GM23338 (cell line): ENCODE measurements at regions not wholly inside any gene's neighbourhood (a gene's known extent, or its start where the extent isn't known, plus 50 kb on each side); places are given as distances from the start of the nearest gene placed in this dataset.

Source experiments
- ATAC-seq: fragments of 200-7000 bp; cut with Tn5 transposase; 3 replicates; pipeline ENCODE4 v1.9.1; 2020
- DNase-seq: peaks from one replicate; pipeline ENCODE4 v3.0.0-alpha.2; 2015; ENCODE audit warnings: low spot score
- H2AFZ ChIP-seq: fragments of 200-600 bp; sonication (generic); 2 replicates; pipeline ENCODE4 v1.8.0; 2016; ENCODE audit warnings: antibody characterized with exemption, mild to moderate bottlenecking, moderate library complexity
- H3F3A ChIP-seq: fragments of 200-600 bp; sonication (generic); replicated peaks from 2 replicates; pipeline ENCODE4 v1.8.0; 2017; ENCODE audit warnings: antibody characterized with exemption, mixed run types, low read depth
- H3K27ac ChIP-seq: fragments of 200-600 bp; sonication (generic); 2 replicates; pipeline ENCODE4 v1.6.1; 2016; ENCODE audit warnings: low read depth
- H3K27me3 ChIP-seq: fragments of 200-600 bp; sonication (generic); 2 replicates; pipeline ENCODE4 v1.8.0; 2016; ENCODE audit warnings: mild to moderate bottlenecking, mixed run types, moderate library complexity; ENCODE audit not compliant: insufficient read depth
- H3K36me3 ChIP-seq: fragments of 200-600 bp; sonication (generic); 2 replicates; pipeline ENCODE4 v1.8.0; 2016; ENCODE audit warnings: mild to moderate bottlenecking; ENCODE audit not compliant: insufficient read depth
- H3K4me1 ChIP-seq: fragments of 200-600 bp; sonication (generic); 2 replicates; pipeline ENCODE4 v1.8.0; 2016; ENCODE audit warnings: mild to moderate bottlenecking, moderate library complexity; ENCODE audit not compliant: insufficient read depth
- H3K4me2 ChIP-seq: fragments of 200-600 bp; sonication (generic); 2 replicates; pipeline ENCODE4 v1.7.1; 2017; ENCODE audit warnings: mixed run types
- H3K4me3 ChIP-seq: fragments of 200-600 bp; sonication (generic); 2 replicates; pipeline ENCODE4 v1.6.1; 2016; ENCODE audit warnings: mixed run types
- H3K79me2 ChIP-seq: fragments of 200-600 bp; sonication (generic); replicated peaks from 2 replicates; pipeline ENCODE4 v1.8.0; 2017; ENCODE audit warnings: mild to moderate bottlenecking; ENCODE audit not compliant: insufficient read depth
- H3K9me2 ChIP-seq: fragments of 200-600 bp; sonication (generic); 2 replicates; pipeline ENCODE4 v1.8.0; 2017; ENCODE audit not compliant: insufficient read depth
- H4K20me1 ChIP-seq: fragments of 200-600 bp; sonication (generic); replicated peaks from 2 replicates; pipeline ENCODE4 v1.8.0; 2017; ENCODE audit warnings: mild to moderate bottlenecking; ENCODE audit not compliant: insufficient read depth
- H3K27ac Mint-ChIP-seq: 2 replicates; pipeline ENCODE4 v1.8.0; 2020; ENCODE audit warnings: inconsistent platforms, mild to moderate bottlenecking, moderate library complexity, mixed read lengths
- H3K27me3 Mint-ChIP-seq: 3 replicates; pipeline ENCODE4 v1.8.0; 2022; ENCODE audit warnings: low read depth, mild to moderate bottlenecking, moderate library complexity, mixed read lengths, inconsistent platforms; ENCODE audit not compliant: insufficient read depth, poor library complexity
- H3K36me3 Mint-ChIP-seq: 3 replicates; pipeline ENCODE4 v1.8.0; 2021; ENCODE audit warnings: low read depth, mild to moderate bottlenecking, inconsistent platforms, moderate library complexity, mixed read lengths
- H3K4me1 Mint-ChIP-seq: 3 replicates; pipeline ENCODE4 v1.8.0; 2020; ENCODE audit warnings: mild to moderate bottlenecking, inconsistent platforms, mixed read lengths
- H3K4me3 Mint-ChIP-seq: 3 replicates; pipeline ENCODE4 v1.8.0; 2021; ENCODE audit warnings: moderate library complexity, mild to moderate bottlenecking, inconsistent platforms, mixed read lengths
- H3K9me3 Mint-ChIP-seq: 3 replicates; pipeline ENCODE4 v1.8.0; 2020; ENCODE audit warnings: moderate library complexity, mild to moderate bottlenecking, inconsistent platforms, mixed read lengths
- EZH2 ChIP-seq: fragments of 200-600 bp; sonication (generic); IDR thresholded peaks from one replicate; pipeline ENCODE4 v1.8.0; 2017; ENCODE audit warnings: antibody characterized with exemption, mild to moderate bottlenecking, low read depth; ENCODE audit not compliant: unreplicated experiment
- NANOG ChIP-seq: IDR thresholded peaks from 2 replicates; pipeline ENCODE4 v1.6.1; 2016; ENCODE audit warnings: antibody characterized with exemption, borderline replicate concordance
- POLR2AphosphoS5 ChIP-seq: IDR thresholded peaks from 2 replicates; pipeline ENCODE4 v1.6.1; 2016; ENCODE audit warnings: antibody characterized with exemption, low read depth
- STAT1 ChIP-seq: IDR thresholded peaks from one replicate; pipeline ENCODE4 v1.6.1; 2016; ENCODE audit warnings: antibody characterized with exemption; ENCODE audit not compliant: unreplicated experiment
- ZNF114 ChIP-seq: fragments of 250-450 bp; sonication (Bioruptor Pico); IDR thresholded peaks from 2 replicates; pipeline ENCODE4 v1.5.0; 2020; ENCODE audit warnings: mild to moderate bottlenecking, moderate library complexity
- TF ChIP-seq, protein P1 (sequence below): fragments of 250-450 bp; sonication (Bioruptor Pico); IDR thresholded peaks from 2 replicates; pipeline ENCODE4 v1.5.0; 2020; ENCODE audit warnings: mild to moderate bottlenecking, moderate library complexity

DNA sequence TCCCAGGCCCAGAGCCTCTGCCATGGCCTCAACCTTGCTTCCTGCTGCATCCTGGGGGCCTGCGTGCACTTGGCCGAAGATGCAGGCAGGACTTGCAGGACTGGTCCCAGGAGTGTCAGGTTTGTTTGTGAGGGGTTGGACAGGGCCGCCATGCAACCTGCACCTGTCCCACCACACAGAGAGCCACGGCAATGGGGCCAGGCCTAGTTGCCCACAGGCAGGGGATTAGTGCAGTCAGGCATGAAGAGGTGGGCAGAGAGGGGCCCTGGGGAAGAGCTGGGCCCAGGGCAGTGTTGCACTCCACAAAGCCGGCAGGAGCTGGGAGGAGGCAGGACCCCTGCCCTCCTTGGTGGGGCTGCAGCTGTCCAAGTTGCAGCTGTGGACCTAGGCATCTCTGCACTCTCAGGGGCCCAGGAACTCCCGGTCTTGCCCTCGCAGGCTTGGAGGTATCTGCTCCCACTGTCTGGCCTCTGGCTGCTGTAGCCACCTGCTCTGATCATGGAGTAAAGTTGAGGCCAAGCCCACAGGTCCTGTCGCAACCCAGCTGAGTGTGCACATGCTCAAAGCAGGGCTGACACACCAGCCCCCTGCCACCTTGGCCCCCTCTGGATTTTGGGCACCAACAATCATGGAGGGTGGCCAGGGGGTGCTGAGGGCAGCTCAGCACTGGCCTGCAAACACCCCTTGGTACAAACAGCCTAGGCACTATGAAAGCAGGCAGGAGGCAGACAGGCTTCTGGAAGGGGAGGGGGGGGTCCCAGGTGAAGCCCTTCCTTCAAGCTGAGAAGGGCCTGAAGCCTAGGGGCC, 190.4 kb upstream of the PCDH10 start (continued):
- TF ChIP-seq, protein P1, sequence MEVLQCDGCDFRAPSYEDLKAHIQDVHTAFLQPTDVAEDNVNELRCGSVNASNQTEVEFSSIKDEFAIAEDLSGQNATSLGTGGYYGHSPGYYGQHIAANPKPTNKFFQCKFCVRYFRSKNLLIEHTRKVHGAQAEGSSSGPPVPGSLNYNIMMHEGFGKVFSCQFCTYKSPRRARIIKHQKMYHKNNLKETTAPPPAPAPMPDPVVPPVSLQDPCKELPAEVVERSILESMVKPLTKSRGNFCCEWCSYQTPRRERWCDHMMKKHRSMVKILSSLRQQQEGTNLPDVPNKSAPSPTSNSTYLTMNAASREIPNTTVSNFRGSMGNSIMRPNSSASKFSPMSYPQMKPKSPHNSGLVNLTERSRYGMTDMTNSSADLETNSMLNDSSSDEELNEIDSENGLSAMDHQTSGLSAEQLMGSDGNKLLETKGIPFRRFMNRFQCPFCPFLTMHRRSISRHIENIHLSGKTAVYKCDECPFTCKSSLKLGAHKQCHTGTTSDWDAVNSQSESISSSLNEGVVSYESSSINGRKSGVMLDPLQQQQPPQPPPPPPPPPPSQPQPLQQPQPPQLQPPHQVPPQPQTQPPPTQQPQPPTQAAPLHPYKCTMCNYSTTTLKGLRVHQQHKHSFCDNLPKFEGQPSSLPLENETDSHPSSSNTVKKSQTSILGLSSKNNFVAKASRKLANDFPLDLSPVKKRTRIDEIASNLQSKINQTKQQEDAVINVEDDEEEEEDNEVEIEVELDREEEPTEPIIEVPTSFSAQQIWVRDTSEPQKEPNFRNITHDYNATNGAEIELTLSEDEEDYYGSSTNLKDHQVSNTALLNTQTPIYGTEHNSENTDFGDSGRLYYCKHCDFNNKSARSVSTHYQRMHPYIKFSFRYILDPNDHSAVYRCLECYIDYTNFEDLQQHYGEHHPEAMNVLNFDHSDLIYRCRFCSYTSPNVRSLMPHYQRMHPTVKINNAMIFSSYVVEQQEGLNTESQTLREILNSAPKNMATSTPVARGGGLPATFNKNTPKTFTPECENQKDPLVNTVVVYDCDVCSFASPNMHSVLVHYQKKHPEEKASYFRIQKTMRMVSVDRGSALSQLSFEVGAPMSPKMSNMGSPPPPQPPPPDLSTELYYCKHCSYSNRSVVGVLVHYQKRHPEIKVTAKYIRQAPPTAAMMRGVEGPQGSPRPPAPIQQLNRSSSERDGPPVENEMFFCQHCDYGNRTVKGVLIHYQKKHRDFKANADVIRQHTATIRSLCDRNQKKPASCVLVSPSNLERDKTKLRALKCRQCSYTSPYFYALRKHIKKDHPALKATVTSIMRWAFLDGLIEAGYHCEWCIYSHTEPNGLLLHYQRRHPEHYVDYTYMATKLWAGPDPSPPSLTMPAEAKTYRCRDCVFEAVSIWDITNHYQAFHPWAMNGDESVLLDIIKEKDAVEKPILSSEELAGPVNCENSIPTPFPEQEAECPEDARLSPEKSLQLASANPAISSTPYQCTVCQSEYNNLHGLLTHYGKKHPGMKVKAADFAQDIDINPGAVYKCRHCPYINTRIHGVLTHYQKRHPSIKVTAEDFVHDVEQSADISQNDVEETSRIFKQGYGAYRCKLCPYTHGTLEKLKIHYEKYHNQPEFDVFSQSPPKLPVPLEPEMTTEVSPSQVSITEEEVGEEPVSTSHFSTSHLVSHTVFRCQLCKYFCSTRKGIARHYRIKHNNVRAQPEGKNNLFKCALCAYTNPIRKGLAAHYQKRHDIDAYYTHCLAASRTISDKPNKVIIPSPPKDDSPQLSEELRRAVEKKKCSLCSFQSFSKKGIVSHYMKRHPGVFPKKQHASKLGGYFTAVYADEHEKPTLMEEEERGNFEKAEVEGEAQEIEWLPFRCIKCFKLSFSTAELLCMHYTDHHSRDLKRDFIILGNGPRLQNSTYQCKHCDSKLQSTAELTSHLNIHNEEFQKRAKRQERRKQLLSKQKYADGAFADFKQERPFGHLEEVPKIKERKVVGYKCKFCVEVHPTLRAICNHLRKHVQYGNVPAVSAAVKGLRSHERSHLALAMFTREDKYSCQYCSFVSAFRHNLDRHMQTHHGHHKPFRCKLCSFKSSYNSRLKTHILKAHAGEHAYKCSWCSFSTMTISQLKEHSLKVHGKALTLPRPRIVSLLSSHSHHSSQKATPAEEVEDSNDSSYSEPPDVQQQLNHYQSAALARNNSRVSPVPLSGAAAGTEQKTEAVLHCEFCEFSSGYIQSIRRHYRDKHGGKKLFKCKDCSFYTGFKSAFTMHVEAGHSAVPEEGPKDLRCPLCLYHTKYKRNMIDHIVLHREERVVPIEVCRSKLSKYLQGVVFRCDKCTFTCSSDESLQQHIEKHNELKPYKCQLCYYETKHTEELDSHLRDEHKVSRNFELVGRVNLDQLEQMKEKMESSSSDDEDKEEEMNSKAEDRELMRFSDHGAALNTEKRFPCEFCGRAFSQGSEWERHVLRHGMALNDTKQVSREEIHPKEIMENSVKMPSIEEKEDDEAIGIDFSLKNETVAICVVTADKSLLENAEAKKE (CRISPR knock-in tag), result no peak
- TF ChIP-seq NANOG (no peak), ZNF114 (CRISPR knock-in tag) (no peak), EZH2 (no peak)

DNA sequence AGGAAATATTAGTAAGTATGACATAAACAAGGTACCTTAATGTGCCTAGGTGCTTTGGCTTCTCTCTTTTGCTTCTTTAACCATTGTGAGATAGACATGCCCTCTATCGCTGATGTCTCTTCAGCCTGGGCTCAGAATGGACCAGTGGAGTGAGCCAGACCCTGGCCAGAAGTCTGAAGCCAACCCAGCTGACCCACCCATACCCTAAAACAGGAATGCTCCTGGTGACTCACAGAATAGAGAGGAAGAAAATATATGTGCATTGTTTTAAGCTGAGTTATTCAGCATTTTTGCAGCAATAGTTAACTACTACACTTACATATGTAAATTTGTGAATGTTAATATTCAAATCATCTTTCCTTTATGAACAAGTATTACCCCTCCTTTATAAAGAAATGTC, 167.5 kb upstream of the PCDH10 start:
- peak overlapping the region; percentile 85 for H3K27ac ChIP-seq
- no peaks in the 10 kb centered on the region for H3F3A ChIP-seq
- no peak overlapping the region for H2AFZ ChIP-seq
- DNase-seq (peak; percentile 6), ATAC-seq (peak; percentile 48)
- H3K36me3 Mint-ChIP-seq, result no peaks in the 10 kb centered on the region
- no peaks in the 10 kb centered on the region for H4K20me1 ChIP-seq
- H3K27me3 Mint-ChIP-seq, result peaks cover 1% of the 10 kb centered on the region
- TF ChIP-seq POLR2AphosphoS5 (no peak), STAT1 (no peak)
- TF ChIP-seq, protein P1 (CRISPR knock-in tag), result peak; percentile 14; the same call in 1 of the 2 replicates
- peaks cover 24% of the 10 kb centered on the region for H3K4me1 Mint-ChIP-seq
- H3K27me3 ChIP-seq, result no peaks in the 10 kb centered on the region
- H3K27ac Mint-ChIP-seq, result peak overlapping the region; percentile 96
- no peaks in the 10 kb centered on the region for H3K79me2 ChIP-seq
- 0 out of 3 replicates have a peak overlapping the region, but pooled peaks have one; percentile 44 for H3K4me3 Mint-ChIP-seq
- no peaks in the 10 kb centered on the region for H3K9me2 ChIP-seq
- H3K36me3 ChIP-seq, result no peaks in the 10 kb centered on the region
- no peak overlapping the region; the same call in 1 of the 2 replicates for H3K4me3 ChIP-seq
- H3K9me3 Mint-ChIP-seq, result no peaks in the 10 kb centered on the region; the same call in 2 of the 3 replicates
- peaks cover 23% of the 10 kb centered on the region for H3K4me1 ChIP-seq
- peak overlapping the region; percentile 40 for H3K4me2 ChIP-seq
